ENCODE measurements at regions not wholly inside any gene's neighbourhood (a gene's known extent, or its start where the extent isn't known, plus 50 kb on each side); places are given as distances from the start of the nearest gene placed in this dataset.

DNA sequence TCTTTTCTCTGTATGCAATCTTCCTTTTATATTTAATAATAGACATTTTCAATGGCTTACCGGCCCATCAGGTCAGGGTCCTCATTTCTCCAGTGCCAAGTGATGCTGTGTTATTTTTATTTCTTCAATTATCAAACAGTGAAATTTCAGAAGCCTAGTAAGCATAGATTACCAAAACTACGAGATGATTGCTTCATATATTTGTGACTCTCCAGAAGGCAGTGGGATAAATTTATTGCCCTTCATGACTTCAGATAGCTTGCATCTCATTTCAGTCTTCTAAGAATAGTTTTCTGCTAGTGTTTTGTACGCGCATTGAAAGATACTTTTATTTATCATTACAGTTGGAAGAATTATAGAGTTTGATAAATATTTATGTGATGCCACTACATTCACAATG lies 139.6 kb downstream of the FAT3 start:
- DNase-seq (ENCODE audit: extremely low read depth in 1 of 4, low spot score in 3 of 4) (no peak), FAIRE-seq (no peak), ATAC-seq (no peak)
- in situ Hi-C loops (cut with MboI): no loop called here
- Histone ChIP-seq H4K20me1 (replicated peaks; ENCODE audit: control insufficient read depth, insufficient read depth, low read length) (no peaks in the 10 kb centered on the region), H3K4me1 (replicated peaks in 1 of 2; ENCODE audit: control insufficient read depth in 2 of 2, insufficient read depth in 2 of 2, low read length in 2 of 2) (no peaks in the 10 kb centered on the region), H3K4me3 (no peak overlapping the region), H3K27me3 (ENCODE audit: control insufficient read depth in 2 of 2, insufficient read depth in 2 of 2, low read length in 2 of 2) (no peaks in the 10 kb centered on the region), H3K9ac (ENCODE audit: insufficient read depth in 1 of 2, low read depth in 2 of 2, low read length in 2 of 2) (no peak overlapping the region), H2AFZ (ENCODE audit: low read depth, low read length) (no peak overlapping the region), H3K79me2 (ENCODE audit: control insufficient read depth, insufficient read depth, low read length) (no peaks in the 10 kb centered on the region), H3K27ac (ENCODE audit: extremely low read depth, low read depth, low read length) (no peak overlapping the region), H3K4me2 (ENCODE audit: insufficient read depth, low read length) (no peak overlapping the region), H3K9me1 (ENCODE audit: control insufficient read depth, insufficient read depth, low read length) (no peaks in the 10 kb centered on the region), H3K36me3 (ENCODE audit: control insufficient read depth, insufficient read depth, low read length) (no peaks in the 10 kb centered on the region), H3K9me3 (replicated peaks; ENCODE audit: control insufficient read depth, insufficient read depth, low read depth, low read length) (no peaks in the 10 kb centered on the region)
- intact Hi-C loops (cut with micrococcal nuclease): no loop called here
- WGBS (ENCODE audit: insufficient coverage, low coverage, missing lambda C conversion rate): 14% methylated on average over 4 of the region's 4 CpGs
- ChIA-PET CTCF (ENCODE audit: low intra/inter-chr PET ratio) (no interaction called here), POLR2A (no interaction called here)
- no TSS peak for BruUV-seq (replicated peaks)
- TF ChIP-seq, protein P1, sequence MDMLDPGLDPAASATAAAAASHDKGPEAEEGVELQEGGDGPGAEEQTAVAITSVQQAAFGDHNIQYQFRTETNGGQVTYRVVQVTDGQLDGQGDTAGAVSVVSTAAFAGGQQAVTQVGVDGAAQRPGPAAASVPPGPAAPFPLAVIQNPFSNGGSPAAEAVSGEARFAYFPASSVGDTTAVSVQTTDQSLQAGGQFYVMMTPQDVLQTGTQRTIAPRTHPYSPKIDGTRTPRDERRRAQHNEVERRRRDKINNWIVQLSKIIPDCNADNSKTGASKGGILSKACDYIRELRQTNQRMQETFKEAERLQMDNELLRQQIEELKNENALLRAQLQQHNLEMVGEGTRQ (CRISPR knock-in tag; IDR thresholded peaks at IDR 0.05): no peak
- TF ChIP-seq BCL6 (CRISPR knock-in tag; IDR thresholded peaks at IDR 0.05) (no peak), SRSF9 (IDR thresholded peaks at IDR 0.05; ENCODE audit: borderline replicate concordance, low read depth, low read length) (no peak), SMAD1 (IDR thresholded peaks at IDR 0.05; ENCODE audit: low read depth, low read length, partially characterized antibody) (no peak), POLR2AphosphoS5 (IDR thresholded peaks at IDR 0.05; ENCODE audit: control insufficient read depth, insufficient read depth, low read depth, low read length) (no peak), CTBP1 (IDR thresholded peaks at IDR 0.05; ENCODE audit: borderline replicate concordance) (no peak), FOXP1 (CRISPR knock-in tag; IDR thresholded peaks at IDR 0.05) (no peak), ELF4 (CRISPR knock-in tag; IDR thresholded peaks at IDR 0.05) (no peak), DMBX1 (CRISPR knock-in tag; IDR thresholded peaks at IDR 0.05; ENCODE audit: borderline replicate concordance) (no peak), CREBBP (IDR thresholded peaks at IDR 0.05; ENCODE audit: low read depth, low read length) (no peak)
- TF ChIP-seq, protein P2, sequence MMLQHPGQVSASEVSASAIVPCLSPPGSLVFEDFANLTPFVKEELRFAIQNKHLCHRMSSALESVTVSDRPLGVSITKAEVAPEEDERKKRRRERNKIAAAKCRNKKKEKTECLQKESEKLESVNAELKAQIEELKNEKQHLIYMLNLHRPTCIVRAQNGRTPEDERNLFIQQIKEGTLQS (IDR thresholded peaks at IDR 0.05): no peak
- TF ChIP-seq, protein P2 (CRISPR knock-in tag; conservative IDR thresholded peaks at IDR 0.05): no peak
- TF ChIP-seq, protein P3, sequence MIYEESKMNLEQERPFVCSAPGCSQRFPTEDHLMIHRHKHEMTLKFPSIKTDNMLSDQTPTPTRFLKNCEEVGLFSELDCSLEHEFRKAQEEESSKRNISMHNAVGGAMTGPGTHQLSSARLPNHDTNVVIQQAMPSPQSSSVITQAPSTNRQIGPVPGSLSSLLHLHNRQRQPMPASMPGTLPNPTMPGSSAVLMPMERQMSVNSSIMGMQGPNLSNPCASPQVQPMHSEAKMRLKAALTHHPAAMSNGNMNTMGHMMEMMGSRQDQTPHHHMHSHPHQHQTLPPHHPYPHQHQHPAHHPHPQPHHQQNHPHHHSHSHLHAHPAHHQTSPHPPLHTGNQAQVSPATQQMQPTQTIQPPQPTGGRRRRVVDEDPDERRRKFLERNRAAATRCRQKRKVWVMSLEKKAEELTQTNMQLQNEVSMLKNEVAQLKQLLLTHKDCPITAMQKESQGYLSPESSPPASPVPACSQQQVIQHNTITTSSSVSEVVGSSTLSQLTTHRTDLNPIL (CRISPR knock-in tag; IDR thresholded peaks at IDR 0.05): no peak
- TF ChIP-seq, protein P4, sequence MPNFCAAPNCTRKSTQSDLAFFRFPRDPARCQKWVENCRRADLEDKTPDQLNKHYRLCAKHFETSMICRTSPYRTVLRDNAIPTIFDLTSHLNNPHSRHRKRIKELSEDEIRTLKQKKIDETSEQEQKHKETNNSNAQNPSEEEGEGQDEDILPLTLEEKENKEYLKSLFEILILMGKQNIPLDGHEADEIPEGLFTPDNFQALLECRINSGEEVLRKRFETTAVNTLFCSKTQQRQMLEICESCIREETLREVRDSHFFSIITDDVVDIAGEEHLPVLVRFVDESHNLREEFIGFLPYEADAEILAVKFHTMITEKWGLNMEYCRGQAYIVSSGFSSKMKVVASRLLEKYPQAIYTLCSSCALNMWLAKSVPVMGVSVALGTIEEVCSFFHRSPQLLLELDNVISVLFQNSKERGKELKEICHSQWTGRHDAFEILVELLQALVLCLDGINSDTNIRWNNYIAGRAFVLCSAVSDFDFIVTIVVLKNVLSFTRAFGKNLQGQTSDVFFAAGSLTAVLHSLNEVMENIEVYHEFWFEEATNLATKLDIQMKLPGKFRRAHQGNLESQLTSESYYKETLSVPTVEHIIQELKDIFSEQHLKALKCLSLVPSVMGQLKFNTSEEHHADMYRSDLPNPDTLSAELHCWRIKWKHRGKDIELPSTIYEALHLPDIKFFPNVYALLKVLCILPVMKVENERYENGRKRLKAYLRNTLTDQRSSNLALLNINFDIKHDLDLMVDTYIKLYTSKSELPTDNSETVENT (CRISPR knock-in tag; IDR thresholded peaks at IDR 0.05): no peak
- TF ChIP-seq, protein P5, sequence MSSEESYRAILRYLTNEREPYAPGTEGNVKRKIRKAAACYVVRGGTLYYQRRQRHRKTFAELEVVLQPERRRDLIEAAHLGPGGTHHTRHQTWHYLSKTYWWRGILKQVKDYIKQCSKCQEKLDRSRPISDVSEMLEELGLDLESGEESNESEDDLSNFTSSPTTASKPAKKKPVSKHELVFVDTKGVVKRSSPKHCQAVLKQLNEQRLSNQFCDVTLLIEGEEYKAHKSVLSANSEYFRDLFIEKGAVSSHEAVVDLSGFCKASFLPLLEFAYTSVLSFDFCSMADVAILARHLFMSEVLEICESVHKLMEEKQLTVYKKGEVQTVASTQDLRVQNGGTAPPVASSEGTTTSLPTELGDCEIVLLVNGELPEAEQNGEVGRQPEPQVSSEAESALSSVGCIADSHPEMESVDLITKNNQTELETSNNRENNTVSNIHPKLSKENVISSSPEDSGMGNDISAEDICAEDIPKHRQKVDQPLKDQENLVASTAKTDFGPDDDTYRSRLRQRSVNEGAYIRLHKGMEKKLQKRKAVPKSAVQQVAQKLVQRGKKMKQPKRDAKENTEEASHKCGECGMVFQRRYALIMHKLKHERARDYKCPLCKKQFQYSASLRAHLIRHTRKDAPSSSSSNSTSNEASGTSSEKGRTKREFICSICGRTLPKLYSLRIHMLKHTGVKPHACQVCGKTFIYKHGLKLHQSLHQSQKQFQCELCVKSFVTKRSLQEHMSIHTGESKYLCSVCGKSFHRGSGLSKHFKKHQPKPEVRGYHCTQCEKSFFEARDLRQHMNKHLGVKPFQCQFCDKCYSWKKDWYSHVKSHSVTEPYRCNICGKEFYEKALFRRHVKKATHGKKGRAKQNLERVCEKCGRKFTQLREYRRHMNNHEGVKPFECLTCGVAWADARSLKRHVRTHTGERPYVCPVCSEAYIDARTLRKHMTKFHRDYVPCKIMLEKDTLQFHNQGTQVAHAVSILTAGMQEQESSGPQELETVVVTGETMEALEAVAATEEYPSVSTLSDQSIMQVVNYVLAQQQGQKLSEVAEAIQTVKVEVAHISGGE (CRISPR knock-in tag; IDR thresholded peaks at IDR 0.05): no peak

Data from K562 (cell line).